ENCODE measurements at regions not wholly inside any gene's neighbourhood (a gene's known extent, or its start where the extent isn't known, plus 50 kb on each side); places are given as distances from the start of the nearest gene placed in this dataset.

- no peak for TF ChIP-seq CTCF (IDR thresholded peaks at IDR 0.05; ENCODE audit: low read depth, low read length)
- Histone ChIP-seq H3K9me3 (no peaks in the 10 kb centered on the region), H3K4me1 (no peaks in the 10 kb centered on the region), H3K4me3 (ENCODE audit: low read depth, low read length) (no peak overlapping the region), H3K36me3 (no peaks in the 10 kb centered on the region), H3K27me3 (no peaks in the 10 kb centered on the region)
- DNase-seq = no peak
Observed at GRCh38 chr4:14879683-14880082, 122.6 kb upstream of the CPEB2 start.

GRCh38 chr4:14880805-14881204, 121.5 kb upstream of the CPEB2 start:
- DNase-seq = no peak
- H3K4me1 ChIP-seq = no peaks in the 10 kb centered on the region
- no peaks in the 10 kb centered on the region for H3K9me3 ChIP-seq
- H3K4me3 ChIP-seq (ENCODE audit: low read depth, low read length) = no peak overlapping the region
- H3K27me3 ChIP-seq = no peaks in the 10 kb centered on the region
- H3K36me3 ChIP-seq = no peaks in the 10 kb centered on the region
- TF ChIP-seq CTCF (IDR thresholded peaks at IDR 0.05; ENCODE audit: low read depth, low read length) = no peak

- Histone ChIP-seq H3K27me3 (no peaks in the 10 kb centered on the region), H3K36me3 (no peaks in the 10 kb centered on the region), H3K4me3 (ENCODE audit: low read depth, low read length) (no peak overlapping the region), H3K9me3 (no peaks in the 10 kb centered on the region), H3K4me1 (no peaks in the 10 kb centered on the region)
- DNase-seq = no peak
- no peak for TF ChIP-seq CTCF (IDR thresholded peaks at IDR 0.05; ENCODE audit: low read depth, low read length)
Observed at GRCh38 chr4:14883166-14883565, 119.1 kb upstream of the CPEB2 start.

DNA sequence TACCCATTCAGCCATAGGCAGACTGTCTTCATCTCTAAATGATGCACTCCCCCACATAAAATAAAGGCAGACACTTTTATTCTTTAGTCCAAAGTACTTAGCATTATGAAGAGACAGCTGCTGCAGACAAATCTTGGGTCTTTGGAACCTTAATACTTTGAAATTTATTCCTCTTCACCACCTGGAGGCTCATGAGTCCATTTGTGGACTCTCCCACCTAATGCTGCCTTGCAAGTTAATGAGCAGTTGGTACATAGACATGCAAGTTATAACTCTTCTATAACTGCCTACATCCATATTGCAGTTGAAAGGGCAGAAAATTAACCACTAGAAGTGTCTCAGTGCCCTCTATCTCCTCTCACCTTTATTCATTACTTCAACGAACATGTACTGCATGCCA, 118.6 kb upstream of the CPEB2 start:
- DNase-seq = no peak
- no peaks in the 10 kb centered on the region for H3K36me3 ChIP-seq
- TF ChIP-seq CTCF (IDR thresholded peaks at IDR 0.05; ENCODE audit: low read depth, low read length) = no peak
- no peaks in the 10 kb centered on the region for H3K27me3 ChIP-seq
- H3K4me3 ChIP-seq (ENCODE audit: low read depth, low read length) = no peak overlapping the region
- H3K9me3 ChIP-seq = no peaks in the 10 kb centered on the region
- H3K4me1 ChIP-seq = no peaks in the 10 kb centered on the region

- Histone ChIP-seq H3K9me3 (no peaks in the 10 kb centered on the region), H3K4me3 (ENCODE audit: low read depth, low read length) (no peak overlapping the region), H3K36me3 (no peaks in the 10 kb centered on the region), H3K4me1 (no peaks in the 10 kb centered on the region), H3K27me3 (no peaks in the 10 kb centered on the region)
- TF ChIP-seq CTCF (IDR thresholded peaks at IDR 0.05; ENCODE audit: low read depth, low read length) = no peak
- no peak for DNase-seq
Observed at GRCh38 chr4:14887842-14888433, 114.3 kb upstream of the CPEB2 start.

GRCh38 chr4:14888790-14889572, 113.3 kb upstream of the CPEB2 start:
- H3K27me3 ChIP-seq = no peaks in the 10 kb centered on the region
- no peaks in the 10 kb centered on the region for H3K9me3 ChIP-seq
- no peak overlapping the region for H3K4me3 ChIP-seq (ENCODE audit: low read depth, low read length)
- H3K36me3 ChIP-seq = no peaks in the 10 kb centered on the region
- H3K4me1 ChIP-seq = no peaks in the 10 kb centered on the region
- no peak for TF ChIP-seq CTCF (IDR thresholded peaks at IDR 0.05; ENCODE audit: low read depth, low read length)
- no peak for DNase-seq

Data from BE2C (cell line).